Dedifferentiated amniotic fluid mesenchymal stem cell (primary cell): ENCODE measurements at regions not wholly inside any gene's neighbourhood (a gene's known extent, or its start where the extent isn't known, plus 50 kb on each side); places are given as distances from the start of the nearest gene placed in this dataset.

Experiments used
- DNase-seq: peaks from one replicate; pipeline ENCODE4 v3.0.0-alpha.2; 2016; ENCODE audit errors: extremely low spot score

DNA sequence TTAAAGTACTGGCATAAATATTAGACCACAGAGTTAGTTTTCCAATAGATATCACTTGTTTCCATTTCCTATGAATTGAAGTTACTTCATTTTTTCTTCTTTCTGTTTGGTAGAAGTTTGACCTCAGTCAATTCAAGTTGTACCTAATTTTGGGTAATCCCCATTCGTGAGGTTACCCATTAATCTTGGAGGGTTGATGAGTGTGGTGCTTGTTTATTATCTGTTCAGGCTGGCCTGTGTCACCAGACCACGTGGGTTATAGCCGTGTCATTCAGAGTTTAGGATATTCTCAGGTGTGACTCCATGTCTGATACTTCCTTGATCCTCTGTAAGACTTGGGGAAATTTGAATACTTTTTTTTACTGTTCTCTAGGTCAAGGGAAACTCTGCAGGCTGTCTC, 133.9 kb upstream of the TPK1 start:
- no peak for DNase-seq

DNA sequence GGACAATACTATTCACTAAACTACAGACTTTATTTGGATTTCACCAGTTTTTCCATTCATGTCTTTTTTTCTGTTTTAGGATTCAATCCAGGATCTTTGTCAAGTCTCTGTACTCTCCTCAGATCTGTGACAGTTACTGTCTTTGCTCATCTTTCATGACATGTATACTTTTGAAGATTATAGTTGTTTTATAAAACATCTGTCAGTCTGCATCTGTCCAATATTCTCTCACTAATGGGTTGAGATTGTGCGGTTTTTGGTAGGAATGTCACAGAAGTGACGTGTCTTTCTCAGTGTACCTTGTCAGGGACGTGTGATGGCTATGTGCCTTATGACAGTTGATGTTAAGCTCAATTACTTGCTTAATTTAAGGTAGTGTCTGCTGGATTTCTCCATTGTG, 124.9 kb upstream of the TPK1 start:
- no peak for DNase-seq

- DNase-seq = no peak
Measured at GRCh38 chr7:144957998-144958397, 122.1 kb upstream of the TPK1 start.

DNA sequence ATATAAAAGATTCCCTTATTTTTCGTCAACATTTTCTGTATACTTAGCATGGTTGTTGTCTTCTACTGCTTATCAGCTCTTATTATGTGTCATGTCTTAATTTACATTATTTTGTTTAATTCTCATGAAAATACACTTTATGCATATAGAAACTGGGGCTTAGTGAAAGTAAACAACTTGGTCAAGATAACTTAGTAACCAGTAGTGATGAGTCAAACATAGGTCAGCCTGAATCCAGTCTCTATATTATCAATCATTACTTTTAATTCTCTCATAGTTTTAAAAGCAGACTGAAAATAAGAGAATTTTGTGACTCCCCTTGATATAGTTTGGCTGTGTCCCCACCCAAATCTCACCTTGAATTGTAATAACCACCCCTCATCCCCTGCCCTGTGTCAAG, 119.6 kb upstream of the TPK1 start:
- no peak for DNase-seq

GRCh38 chr7:144941127-144941526, 105.3 kb upstream of the TPK1 start:
- DNase-seq = no peak

- DNase-seq = no peak
Measured at GRCh38 chr7:144937199-144937598, 101.3 kb upstream of the TPK1 start.

- DNase-seq = no peak
Measured at GRCh38 chr7:144936314-144936713, 100.5 kb upstream of the TPK1 start.

GRCh38 chr7:144910411-144910810, 74.6 kb upstream of the TPK1 start:
- no peak for DNase-seq

GRCh38 chr7:144908943-144909556, 73.2 kb upstream of the TPK1 start:
- DNase-seq = no peak

- DNase-seq = no peak
Measured at GRCh38 chr7:144908324-144908723, 72.5 kb upstream of the TPK1 start.

- no peak for DNase-seq
Measured at GRCh38 chr7:144907577-144907976, 71.7 kb upstream of the TPK1 start.

DNA sequence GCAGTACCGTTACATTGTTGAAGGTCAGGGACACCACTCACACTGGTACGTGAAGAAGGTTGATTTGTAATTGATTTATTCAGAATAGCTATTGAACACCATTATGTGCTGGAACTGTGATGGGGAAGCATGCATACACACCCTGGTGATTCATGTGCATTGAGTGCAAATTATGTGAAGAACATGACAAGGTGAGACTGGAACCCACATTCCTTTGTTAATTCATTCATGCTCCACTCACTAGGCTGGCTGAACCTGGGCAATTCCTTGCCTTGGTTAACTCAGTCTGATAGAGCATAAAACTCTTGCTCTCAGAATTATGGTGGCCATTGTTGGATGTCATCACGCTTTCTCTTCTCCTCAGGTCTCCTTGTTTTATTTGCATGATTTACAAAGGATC, 67.3 kb upstream of the TPK1 start:
- no peak for DNase-seq

- DNase-seq = no peak
Measured at GRCh38 chr7:144892761-144893160, 56.9 kb upstream of the TPK1 start.
